ENCODE measurements at regions not wholly inside any gene's neighbourhood (a gene's known extent, or its start where the extent isn't known, plus 50 kb on each side); places are given as distances from the start of the nearest gene placed in this dataset.
"Not testable (repeated sequence)": the region's sequence is repeated elsewhere in the genome, so short reads cannot be mapped to it uniquely, and the experiment has no call there.

- TF ChIP-seq, protein P1, sequence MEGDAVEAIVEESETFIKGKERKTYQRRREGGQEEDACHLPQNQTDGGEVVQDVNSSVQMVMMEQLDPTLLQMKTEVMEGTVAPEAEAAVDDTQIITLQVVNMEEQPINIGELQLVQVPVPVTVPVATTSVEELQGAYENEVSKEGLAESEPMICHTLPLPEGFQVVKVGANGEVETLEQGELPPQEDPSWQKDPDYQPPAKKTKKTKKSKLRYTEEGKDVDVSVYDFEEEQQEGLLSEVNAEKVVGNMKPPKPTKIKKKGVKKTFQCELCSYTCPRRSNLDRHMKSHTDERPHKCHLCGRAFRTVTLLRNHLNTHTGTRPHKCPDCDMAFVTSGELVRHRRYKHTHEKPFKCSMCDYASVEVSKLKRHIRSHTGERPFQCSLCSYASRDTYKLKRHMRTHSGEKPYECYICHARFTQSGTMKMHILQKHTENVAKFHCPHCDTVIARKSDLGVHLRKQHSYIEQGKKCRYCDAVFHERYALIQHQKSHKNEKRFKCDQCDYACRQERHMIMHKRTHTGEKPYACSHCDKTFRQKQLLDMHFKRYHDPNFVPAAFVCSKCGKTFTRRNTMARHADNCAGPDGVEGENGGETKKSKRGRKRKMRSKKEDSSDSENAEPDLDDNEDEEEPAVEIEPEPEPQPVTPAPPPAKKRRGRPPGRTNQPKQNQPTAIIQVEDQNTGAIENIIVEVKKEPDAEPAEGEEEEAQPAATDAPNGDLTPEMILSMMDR (IDR thresholded peaks at IDR 0.05; ENCODE audit: insufficient read depth, low read depth, low read length), result not testable (repeated sequence)
- not testable (repeated sequence) for TF ChIP-seq EZH2 (IDR thresholded peaks at IDR 0.05; ENCODE audit: insufficient read depth, low read length)
These were observed 1793.4 kb downstream of the OLFM4 start for GRCh38 chr13:54821938-54822470.

Data from astrocyte (in vitro differentiated cells and primary cell).